ENCODE measurements at regions not wholly inside any gene's neighbourhood (a gene's known extent, or its start where the extent isn't known, plus 50 kb on each side); places are given as distances from the start of the nearest gene placed in this dataset.

DNA sequence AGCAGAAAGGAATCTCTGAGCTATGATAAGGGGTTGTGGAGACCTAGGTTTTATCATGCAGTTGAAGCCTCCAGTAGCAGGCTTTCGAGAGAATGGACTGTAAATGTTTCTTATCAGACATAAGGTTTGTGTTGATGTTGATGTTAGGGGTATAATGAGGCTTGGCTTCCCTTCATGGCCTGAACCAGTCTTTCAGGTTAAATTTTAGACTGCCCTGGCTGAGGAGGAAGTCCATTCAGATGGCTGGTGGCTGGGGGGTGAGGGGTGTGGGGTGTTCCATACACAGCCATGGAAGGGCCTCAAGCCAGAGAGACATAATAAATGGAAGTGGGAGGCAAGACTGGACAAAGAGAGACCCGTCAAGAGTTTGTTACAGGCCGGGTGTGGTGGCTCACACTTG is 65.1 kb downstream of the IRF2BPL start:
- Mint-ChIP-seq H3K9me3 (no peaks in the 10 kb centered on the region), H3K27me3 (ENCODE audit: low read depth, poor library complexity) (peaks cover 46% of the 10 kb centered on the region), H3K27ac (no peak overlapping the region), H3K4me1 (peaks cover 76% of the 10 kb centered on the region), H3K36me3 (ENCODE audit: low read depth) (no peaks in the 10 kb centered on the region), H3K4me3 (no peak overlapping the region)
- TF ChIP-seq, protein P1, sequence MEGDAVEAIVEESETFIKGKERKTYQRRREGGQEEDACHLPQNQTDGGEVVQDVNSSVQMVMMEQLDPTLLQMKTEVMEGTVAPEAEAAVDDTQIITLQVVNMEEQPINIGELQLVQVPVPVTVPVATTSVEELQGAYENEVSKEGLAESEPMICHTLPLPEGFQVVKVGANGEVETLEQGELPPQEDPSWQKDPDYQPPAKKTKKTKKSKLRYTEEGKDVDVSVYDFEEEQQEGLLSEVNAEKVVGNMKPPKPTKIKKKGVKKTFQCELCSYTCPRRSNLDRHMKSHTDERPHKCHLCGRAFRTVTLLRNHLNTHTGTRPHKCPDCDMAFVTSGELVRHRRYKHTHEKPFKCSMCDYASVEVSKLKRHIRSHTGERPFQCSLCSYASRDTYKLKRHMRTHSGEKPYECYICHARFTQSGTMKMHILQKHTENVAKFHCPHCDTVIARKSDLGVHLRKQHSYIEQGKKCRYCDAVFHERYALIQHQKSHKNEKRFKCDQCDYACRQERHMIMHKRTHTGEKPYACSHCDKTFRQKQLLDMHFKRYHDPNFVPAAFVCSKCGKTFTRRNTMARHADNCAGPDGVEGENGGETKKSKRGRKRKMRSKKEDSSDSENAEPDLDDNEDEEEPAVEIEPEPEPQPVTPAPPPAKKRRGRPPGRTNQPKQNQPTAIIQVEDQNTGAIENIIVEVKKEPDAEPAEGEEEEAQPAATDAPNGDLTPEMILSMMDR (IDR thresholded peaks at IDR 0.05): no peak
- no peak for DNase-seq

DNA sequence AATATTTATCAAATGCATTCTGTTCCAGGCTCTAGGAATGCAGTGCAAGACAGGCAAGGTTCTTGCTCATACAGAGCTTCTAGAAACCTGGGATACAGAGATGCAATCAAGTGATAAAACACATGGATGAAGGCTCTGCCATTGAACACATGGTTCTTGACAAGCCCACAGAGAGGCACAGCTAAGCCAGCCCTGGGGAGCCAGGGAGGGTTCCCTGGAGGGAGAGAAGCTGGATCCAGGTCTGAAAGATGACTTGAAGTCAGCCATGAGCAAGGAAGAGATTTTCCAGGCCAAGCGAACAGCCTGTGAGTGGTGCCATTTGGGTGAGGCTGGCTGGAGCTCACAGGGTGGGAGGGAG is 66.2 kb downstream of the IRF2BPL start:
- H3K4me3 Mint-ChIP-seq: peak overlapping the region; percentile 74
- DNase-seq: no peak
- H3K36me3 Mint-ChIP-seq (ENCODE audit: low read depth): no peaks in the 10 kb centered on the region
- peaks cover 79% of the 10 kb centered on the region for H3K4me1 Mint-ChIP-seq
- TF ChIP-seq, protein P1 (IDR thresholded peaks at IDR 0.05): no peak
- H3K27me3 Mint-ChIP-seq (ENCODE audit: low read depth, poor library complexity): peaks cover 47% of the 10 kb centered on the region
- H3K9me3 Mint-ChIP-seq: no peaks in the 10 kb centered on the region
- peak overlapping the region; percentile 89 for H3K27ac Mint-ChIP-seq

DNA sequence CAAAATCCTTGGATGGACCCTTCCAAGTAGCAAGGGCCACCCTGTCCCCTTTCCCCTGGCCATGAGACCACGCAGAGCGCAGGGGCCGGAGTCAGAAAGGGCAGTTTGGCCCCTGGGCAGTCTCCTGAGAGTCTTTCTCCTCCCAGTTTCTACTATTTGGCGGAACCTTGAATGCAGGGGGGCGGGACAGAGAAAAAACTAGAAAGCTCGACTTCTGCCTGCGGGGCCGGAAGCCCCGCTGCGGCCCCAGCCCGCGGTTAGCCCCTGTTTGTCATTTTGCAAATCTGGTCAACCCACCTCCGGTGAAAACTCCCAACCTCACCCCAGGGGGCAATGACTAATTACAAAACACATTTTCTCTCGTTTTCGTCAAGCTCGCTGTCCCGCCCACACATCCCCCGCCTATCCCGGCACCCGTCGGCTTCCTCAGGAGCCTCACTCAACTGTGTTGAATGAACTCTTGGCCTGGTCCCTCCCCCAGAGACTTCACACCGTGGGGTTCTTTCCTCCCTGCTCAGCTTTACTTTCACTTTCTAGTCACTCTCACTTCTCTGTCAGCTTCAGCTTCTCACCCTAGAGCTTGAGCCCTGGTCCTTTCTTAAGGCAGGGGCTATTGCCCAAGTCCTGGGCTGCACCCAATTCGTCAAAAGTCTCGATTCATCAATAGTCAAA is 66.7 kb downstream of the IRF2BPL start:
- Mint-ChIP-seq H3K9me3 (no peaks in the 10 kb centered on the region), H3K4me1 (peaks cover 84% of the 10 kb centered on the region), H3K27ac (peak overlapping the region; percentile 89), H3K4me3 (peak overlapping the region; percentile 74), H3K27me3 (ENCODE audit: low read depth, poor library complexity) (peaks cover 43% of the 10 kb centered on the region), H3K36me3 (ENCODE audit: low read depth) (no peaks in the 10 kb centered on the region)
- DNase-seq: peak; percentile 65
- TF ChIP-seq, protein P1 (IDR thresholded peaks at IDR 0.05): no peak

DNA sequence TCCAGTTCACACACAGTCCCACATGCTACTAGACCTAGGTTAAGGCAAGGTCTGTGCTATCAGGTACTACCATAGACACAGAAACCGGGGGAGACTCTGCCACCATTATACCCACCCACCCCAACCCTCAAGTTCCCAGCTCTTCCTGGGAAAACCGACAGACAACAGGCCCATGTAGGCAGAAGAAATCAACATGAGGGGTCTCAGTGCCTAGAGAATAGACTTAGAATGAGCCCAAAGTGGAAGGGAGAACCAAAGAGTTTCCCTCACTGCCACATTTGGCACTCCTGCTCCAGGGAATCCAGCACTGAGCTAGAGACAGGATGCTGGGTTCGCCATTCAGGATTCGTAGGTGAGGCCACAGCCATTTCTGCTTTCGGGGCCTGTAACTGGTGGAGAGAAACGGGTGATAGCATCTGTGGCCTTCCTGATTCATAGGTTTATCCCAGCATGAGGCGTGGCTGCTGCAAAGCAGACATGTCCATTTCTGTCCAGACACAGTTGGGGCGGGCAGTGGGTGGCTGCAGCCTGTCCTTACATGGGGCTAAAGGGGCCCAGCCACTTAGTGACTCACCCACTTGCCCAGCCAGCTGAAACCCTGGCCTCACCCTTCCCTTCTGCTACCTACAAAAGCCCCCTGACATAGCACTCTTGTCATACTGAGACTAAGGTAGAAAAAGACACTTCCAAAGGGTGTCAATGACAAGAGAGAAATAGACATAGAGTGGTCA is 69.4 kb downstream of the IRF2BPL start:
- peaks cover 91% of the 10 kb centered on the region for H3K4me1 Mint-ChIP-seq
- H3K27me3 Mint-ChIP-seq (ENCODE audit: low read depth, poor library complexity): peaks cover 32% of the 10 kb centered on the region
- TF ChIP-seq, protein P1 (IDR thresholded peaks at IDR 0.05): no peak
- H3K4me3 Mint-ChIP-seq: no peak overlapping the region
- no peak overlapping the region for H3K27ac Mint-ChIP-seq
- H3K36me3 Mint-ChIP-seq (ENCODE audit: low read depth): no peaks in the 10 kb centered on the region
- no peak for DNase-seq
- H3K9me3 Mint-ChIP-seq: no peaks in the 10 kb centered on the region

DNA sequence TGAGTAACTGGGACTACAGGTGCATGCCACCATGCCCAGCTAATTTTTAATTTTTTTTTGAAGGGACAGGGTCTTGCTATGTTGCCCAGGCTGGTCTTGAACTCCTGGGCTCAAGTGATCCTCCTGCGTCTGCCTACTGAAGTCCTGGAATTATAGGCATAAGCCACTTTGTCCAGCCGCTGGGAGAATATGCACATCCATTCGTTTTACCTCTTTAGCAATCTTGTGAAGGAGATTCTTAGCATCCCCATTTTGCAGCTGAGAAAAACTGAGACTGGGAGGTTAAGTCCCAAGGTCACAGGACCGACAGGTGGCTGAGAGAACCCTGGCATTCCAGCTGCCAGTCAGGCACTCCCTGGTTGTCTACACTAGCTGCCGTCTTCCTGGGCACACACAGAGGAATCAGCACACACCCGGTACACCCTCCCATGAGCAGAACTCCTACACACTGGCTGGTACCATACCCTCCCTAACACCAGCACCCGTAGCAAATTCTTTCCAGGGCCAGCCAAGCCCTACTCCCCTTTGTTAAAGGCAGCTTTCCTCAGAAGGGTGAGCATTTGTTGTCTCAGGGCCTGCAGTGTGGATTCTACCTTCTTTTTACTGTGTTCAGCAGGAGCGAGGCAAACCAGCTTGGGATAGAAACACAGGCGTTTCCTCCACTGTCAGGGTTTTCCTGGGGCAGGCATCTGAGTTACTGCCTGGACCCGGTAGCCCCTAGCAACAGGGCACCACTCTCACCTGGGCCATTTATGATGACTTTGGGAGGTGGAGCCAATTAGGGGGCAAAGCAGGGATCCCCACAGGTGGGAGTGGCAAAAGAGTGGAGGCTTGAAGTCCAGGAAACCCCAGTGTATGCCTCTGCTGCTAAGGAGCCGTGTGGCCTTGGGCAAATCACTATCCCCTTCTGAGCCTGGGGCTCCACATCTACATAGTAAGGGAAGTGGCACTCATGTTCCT is 70.2 kb downstream of the IRF2BPL start:
- Mint-ChIP-seq H3K27me3 (ENCODE audit: low read depth, poor library complexity) (peaks cover 24% of the 10 kb centered on the region), H3K9me3 (no peaks in the 10 kb centered on the region), H3K4me3 (no peak overlapping the region), H3K27ac (no peak overlapping the region), H3K4me1 (peaks cover 83% of the 10 kb centered on the region), H3K36me3 (ENCODE audit: low read depth) (no peaks in the 10 kb centered on the region)
- DNase-seq: no peak
- TF ChIP-seq, protein P1 (IDR thresholded peaks at IDR 0.05): no peak
